IPS-15b (cell line): ENCODE measurements at regions not wholly inside any gene's neighbourhood (a gene's known extent, or its start where the extent isn't known, plus 50 kb on each side); places are given as distances from the start of the nearest gene placed in this dataset.
"Not testable (repeated sequence)": the region's sequence is repeated elsewhere in the genome, so short reads cannot be mapped to it uniquely, and the experiment has no call there.

ENCODE experiments used
- H3K27me3 ChIP-seq: one replicate; pipeline ENCODE4 v1.6.1; 2013; ENCODE audit warnings: low read length; ENCODE audit not compliant: control insufficient read depth, insufficient read depth
- H3K36me3 ChIP-seq: one replicate; pipeline ENCODE4 v1.6.1; 2013; ENCODE audit warnings: low read length; ENCODE audit not compliant: control insufficient read depth, insufficient read depth
- H3K4me1 ChIP-seq: one replicate; pipeline ENCODE4 v1.6.1; 2013; ENCODE audit warnings: mild to moderate bottlenecking, low read length; ENCODE audit not compliant: control insufficient read depth, insufficient read depth
- H3K4me3 ChIP-seq: one replicate; pipeline ENCODE4 v1.5.1; 2013; ENCODE audit warnings: low read depth, low read length
- H3K9ac ChIP-seq: one replicate; pipeline ENCODE4 v1.6.1; 2013; ENCODE audit warnings: low read depth, mild to moderate bottlenecking, low read length
- H3K9me3 ChIP-seq: one replicate; pipeline ENCODE4 v1.6.1; 2013; ENCODE audit warnings: mild to moderate bottlenecking, low read length; ENCODE audit not compliant: control insufficient read depth, insufficient read depth

- Histone ChIP-seq H3K9ac (no peak overlapping the region), H3K9me3 (no peaks in the 10 kb centered on the region), H3K27me3 (no peaks in the 10 kb centered on the region)
These were observed 106.0 kb upstream of the MYO10 start for GRCh38 chr5:17042041-17042440.

GRCh38 chr5:17046320-17046719 is 110.2 kb upstream of the MYO10 start:
- Histone ChIP-seq H3K4me1 (no peaks in the 10 kb centered on the region), H3K4me3 (no peak overlapping the region), H3K9me3 (no peaks in the 10 kb centered on the region), H3K27me3 (no peaks in the 10 kb centered on the region), H3K36me3 (no peaks in the 10 kb centered on the region), H3K9ac (no peak overlapping the region)

More at GRCh38 chr5:17042041-17042440, 106.0 kb upstream of the MYO10 start:
- Histone ChIP-seq H3K4me1 (no peaks in the 10 kb centered on the region), H3K4me3 (no peak overlapping the region), H3K36me3 (no peaks in the 10 kb centered on the region)

DNA sequence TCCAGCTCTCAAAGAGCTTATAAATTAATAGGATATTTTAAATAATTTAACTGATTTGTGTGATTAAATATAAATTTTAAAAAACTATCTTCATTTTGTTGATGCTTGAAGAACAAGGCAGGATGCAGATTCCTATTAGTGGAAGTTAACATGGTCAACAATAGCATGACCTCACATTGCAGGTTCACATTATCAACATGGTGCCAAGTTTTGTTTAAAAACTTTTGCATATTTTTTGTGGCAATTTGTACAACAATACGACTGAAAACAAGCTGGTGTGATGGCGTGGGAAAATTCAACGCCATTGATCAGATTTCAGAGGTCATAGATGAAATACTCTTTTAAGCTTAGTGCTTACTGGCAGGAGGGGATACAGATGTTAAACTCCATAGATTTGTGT is 114.1 kb upstream of the MYO10 start:
- Histone ChIP-seq H3K9ac (no peak overlapping the region), H3K9me3 (no peaks in the 10 kb centered on the region), H3K27me3 (no peaks in the 10 kb centered on the region), H3K36me3 (no peaks in the 10 kb centered on the region), H3K4me1 (no peaks in the 10 kb centered on the region), H3K4me3 (no peak overlapping the region)

DNA sequence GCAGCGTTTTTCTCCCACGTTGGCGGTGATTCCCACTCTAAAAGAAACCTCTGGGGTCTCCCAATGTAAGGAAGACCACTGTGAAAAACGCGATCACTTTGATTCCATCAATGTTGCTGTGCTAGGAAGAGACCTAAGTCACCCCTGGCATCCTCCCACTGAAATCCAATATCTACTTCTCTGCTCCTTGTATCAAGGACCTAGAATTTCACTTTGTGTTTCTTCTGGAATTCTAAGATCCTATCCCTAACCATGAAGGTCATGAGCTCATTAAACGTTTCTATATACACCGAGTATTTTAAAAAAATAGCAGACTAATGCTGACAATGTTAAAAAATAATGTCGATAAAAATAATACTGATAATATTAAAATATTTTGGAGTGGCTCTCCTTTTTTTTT is 118.8 kb upstream of the MYO10 start:
- H3K4me3 ChIP-seq: no peak overlapping the region

GRCh38 chr5:17056141-17056631 is 120.1 kb upstream of the MYO10 start:
- H3K9me3 ChIP-seq: no peaks in the 10 kb centered on the region
- H3K27me3 ChIP-seq: no peaks in the 10 kb centered on the region
- H3K9ac ChIP-seq: no peak overlapping the region
- H3K4me3 ChIP-seq: no peak overlapping the region
- no peaks in the 10 kb centered on the region for H3K36me3 ChIP-seq
- H3K4me1 ChIP-seq: no peaks in the 10 kb centered on the region

More for the DNA sequence above, 118.8 kb upstream of the MYO10 start:
- H3K27me3 ChIP-seq: no peaks in the 10 kb centered on the region
- no peaks in the 10 kb centered on the region for H3K4me1 ChIP-seq
- H3K9me3 ChIP-seq: no peaks in the 10 kb centered on the region
- no peak overlapping the region for H3K9ac ChIP-seq
- no peaks in the 10 kb centered on the region for H3K36me3 ChIP-seq

DNA sequence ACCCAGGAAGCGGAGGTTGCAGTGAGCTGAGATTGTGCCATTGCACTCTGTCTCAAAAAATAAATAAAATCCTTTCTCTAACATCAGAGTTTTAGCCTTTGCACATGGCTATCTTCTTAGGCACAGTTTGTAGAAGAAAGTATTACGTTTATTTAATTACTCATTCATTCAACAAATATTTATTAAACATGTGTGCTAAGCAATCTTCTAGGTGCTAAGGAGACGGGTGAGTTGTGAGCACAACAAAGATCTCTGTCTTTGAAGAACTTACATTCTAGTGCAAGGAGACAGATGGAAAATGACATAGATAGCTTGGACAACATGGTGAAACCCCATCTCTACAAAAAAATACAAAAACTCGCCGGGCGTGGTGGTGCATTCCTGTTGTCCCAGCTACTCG is 122.3 kb upstream of the MYO10 start:
- Histone ChIP-seq H3K27me3 (no peaks in the 10 kb centered on the region), H3K9me3 (no peaks in the 10 kb centered on the region), H3K4me3 (no peak overlapping the region), H3K36me3 (no peaks in the 10 kb centered on the region), H3K4me1 (no peaks in the 10 kb centered on the region), H3K9ac (no peak overlapping the region)

GRCh38 chr5:17061973-17062470 is 125.9 kb upstream of the MYO10 start:
- Histone ChIP-seq H3K9me3 (no peaks in the 10 kb centered on the region), H3K9ac (no peak overlapping the region), H3K4me1 (no peaks in the 10 kb centered on the region), H3K36me3 (no peaks in the 10 kb centered on the region), H3K27me3 (no peaks in the 10 kb centered on the region), H3K4me3 (no peak overlapping the region)

GRCh38 chr5:17062741-17063140 is 126.7 kb upstream of the MYO10 start:
- H3K4me3 ChIP-seq, H3K4me1 ChIP-seq, H3K9me3 ChIP-seq: not testable (repeated sequence)

DNA sequence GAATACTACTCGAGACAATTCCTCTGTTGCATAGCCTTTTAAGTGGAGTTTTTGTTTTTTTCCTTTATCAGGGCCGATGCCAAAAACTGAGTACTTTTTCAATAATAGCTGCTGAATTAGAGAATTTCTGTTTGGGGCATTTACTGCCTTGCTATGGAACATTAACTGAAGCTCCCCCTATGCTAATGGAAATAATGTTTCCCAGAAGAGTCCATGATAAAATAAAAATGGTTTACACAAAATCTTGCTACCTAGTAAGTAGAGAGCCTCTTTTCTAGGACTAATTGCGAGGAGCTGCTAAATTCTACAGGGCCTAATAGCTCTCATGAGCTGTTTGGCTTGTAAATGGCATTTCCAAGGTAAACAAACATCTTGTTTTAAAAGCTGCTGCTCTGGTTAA is 128.2 kb upstream of the MYO10 start:
- H3K36me3 ChIP-seq: no peaks in the 10 kb centered on the region
- H3K9ac ChIP-seq: no peak overlapping the region
- H3K27me3 ChIP-seq: no peaks in the 10 kb centered on the region
- no peaks in the 10 kb centered on the region for H3K4me1 ChIP-seq
- no peaks in the 10 kb centered on the region for H3K9me3 ChIP-seq
- no peak overlapping the region for H3K4me3 ChIP-seq

More at GRCh38 chr5:17062741-17063140, 126.7 kb upstream of the MYO10 start:
- H3K9ac ChIP-seq, H3K27me3 ChIP-seq, H3K36me3 ChIP-seq: not testable (repeated sequence)

DNA sequence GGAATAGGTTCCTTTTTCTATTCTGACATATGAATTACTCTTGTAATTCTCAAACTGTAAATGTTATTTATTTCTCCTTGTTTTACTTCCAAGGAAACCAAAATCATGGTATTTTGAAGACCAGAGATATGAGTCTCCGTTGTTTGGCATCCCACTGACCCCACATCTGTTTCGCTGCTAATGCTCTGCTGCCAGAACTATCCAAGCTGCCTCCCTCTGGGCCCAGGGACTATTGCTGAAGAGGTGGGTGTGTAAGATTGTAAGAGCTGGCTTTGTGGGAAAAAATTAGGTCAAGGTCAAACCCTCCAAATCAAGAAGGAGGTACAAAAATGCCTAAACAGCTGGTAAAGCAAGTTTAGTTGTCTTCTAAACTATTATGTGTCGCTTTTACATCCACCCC is 129.4 kb upstream of the MYO10 start:
- Histone ChIP-seq H3K9me3 (no peaks in the 10 kb centered on the region), H3K9ac (no peak overlapping the region), H3K27me3 (no peaks in the 10 kb centered on the region), H3K4me3 (no peak overlapping the region), H3K4me1 (no peaks in the 10 kb centered on the region), H3K36me3 (no peaks in the 10 kb centered on the region)

DNA sequence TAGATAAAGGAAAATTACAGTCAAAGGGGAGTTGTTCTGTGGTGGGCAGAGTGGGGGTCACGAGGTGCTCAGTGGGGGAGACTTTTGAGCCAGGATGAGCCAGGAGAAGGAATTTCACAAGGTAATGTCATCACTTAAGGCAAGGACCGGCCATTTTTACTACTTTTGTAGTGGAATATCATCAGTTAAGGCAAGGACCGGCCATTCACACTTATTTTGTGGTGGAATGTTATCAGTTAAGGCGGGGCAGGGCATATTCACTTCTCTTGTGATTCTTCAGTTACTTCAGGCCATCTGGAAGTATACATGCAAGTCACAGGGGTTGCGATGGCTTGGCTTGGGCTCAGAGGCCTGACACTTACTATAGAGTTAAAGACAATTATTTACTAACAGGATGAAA is 129.9 kb upstream of the MYO10 start:
- H3K4me1 ChIP-seq, H3K36me3 ChIP-seq, H3K9me3 ChIP-seq, H3K9ac ChIP-seq, H3K27me3 ChIP-seq, H3K4me3 ChIP-seq: not testable (repeated sequence)

DNA sequence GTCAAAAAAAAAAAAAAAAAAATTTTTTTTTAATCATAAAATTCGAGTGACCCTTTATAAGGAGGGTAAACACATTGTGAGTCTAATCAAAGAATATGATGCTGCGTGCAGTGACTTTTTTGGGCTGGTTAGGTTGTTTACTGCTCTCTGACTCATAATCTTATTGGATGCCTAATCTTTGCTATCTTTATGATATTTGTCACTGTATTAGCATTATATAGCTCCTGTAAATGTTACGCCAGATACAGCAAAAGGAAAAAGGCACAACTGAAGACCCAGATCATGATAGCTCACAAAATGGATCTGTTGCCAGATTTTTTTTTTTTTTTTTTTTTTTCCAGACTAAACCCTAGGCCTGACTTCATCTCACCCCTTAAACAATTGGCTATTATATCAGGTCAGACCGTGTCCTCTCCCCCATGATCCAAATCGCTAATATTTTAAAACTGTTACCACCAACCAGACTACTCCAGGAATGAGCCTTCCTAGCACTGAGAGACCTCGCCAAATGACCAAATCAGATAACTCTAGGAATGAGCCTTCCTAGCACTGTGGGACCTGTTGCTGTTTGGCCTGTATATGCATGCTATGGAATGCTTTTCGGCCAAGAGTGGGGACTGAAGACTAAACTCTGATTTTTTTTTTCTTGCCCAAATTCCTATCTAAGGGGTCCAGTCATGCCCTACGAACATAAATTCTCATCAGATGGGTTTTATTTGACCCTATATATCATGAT is 131.7 kb upstream of the MYO10 start:
- Histone ChIP-seq H3K27me3 (no peaks in the 10 kb centered on the region), H3K9me3 (no peaks in the 10 kb centered on the region), H3K4me3 (no peak overlapping the region), H3K36me3 (no peaks in the 10 kb centered on the region), H3K9ac (no peak overlapping the region), H3K4me1 (no peaks in the 10 kb centered on the region)
